NB4 (cell line): ENCODE measurements at regions not wholly inside any gene's neighbourhood (a gene's known extent, or its start where the extent isn't known, plus 50 kb on each side); places are given as distances from the start of the nearest gene placed in this dataset.
"Not testable (repeated sequence)": the region's sequence is repeated elsewhere in the genome, so short reads cannot be mapped to it uniquely, and the experiment has no call there.

ENCODE experiments used
- DNase-seq: peaks from one replicate; pipeline ENCODE4 v3.0.0; 2010; ENCODE audit warnings: low read depth
- H3K4me3 ChIP-seq: one replicate; pipeline ENCODE4 v1.5.1; 2011; ENCODE audit warnings: mild to moderate bottlenecking, low read depth, low read length, moderate library complexity
- MAX ChIP-seq: IDR thresholded peaks from 2 replicates; pipeline ENCODE4 v1.6.1; 2011; ENCODE audit warnings: low read depth, low read length
- MYC ChIP-seq: IDR thresholded peaks from 2 replicates; pipeline ENCODE4 v1.6.1; 2011; ENCODE audit warnings: low read depth, low read length
- POLR2A ChIP-seq: IDR thresholded peaks from 2 replicates; pipeline ENCODE4 v1.6.1; 2011; ENCODE audit warnings: mild to moderate bottlenecking; ENCODE audit not compliant: insufficient read length; ENCODE audit errors: extremely low read depth
- TF ChIP-seq, protein P1 (sequence below): IDR thresholded peaks from one replicate; pipeline ENCODE4 v1.5.1; 2012; ENCODE audit warnings: low read depth, low read length

DNA sequence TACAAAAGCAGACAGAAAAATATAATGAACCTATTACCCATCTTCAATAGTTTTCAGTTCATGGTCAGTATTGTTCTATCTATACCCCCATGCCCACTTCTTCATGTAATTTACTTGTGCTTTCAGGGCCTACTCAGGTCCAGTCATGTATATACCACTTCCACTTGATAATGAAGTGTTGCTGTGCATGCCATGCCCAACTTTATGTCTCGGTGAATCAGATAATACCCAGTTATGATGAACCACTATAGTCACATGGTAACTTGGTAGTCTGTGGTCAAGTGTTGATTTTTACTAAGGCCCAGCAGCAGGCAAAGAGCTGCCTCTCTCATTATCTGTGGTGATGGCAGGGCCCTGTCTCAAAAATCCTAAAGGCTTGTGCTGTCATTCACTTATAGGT is 70.7 kb upstream of the IL33 start:
- TF ChIP-seq MYC (no peak), MAX (no peak), POLR2A (no peak)
- TF ChIP-seq, protein P1, sequence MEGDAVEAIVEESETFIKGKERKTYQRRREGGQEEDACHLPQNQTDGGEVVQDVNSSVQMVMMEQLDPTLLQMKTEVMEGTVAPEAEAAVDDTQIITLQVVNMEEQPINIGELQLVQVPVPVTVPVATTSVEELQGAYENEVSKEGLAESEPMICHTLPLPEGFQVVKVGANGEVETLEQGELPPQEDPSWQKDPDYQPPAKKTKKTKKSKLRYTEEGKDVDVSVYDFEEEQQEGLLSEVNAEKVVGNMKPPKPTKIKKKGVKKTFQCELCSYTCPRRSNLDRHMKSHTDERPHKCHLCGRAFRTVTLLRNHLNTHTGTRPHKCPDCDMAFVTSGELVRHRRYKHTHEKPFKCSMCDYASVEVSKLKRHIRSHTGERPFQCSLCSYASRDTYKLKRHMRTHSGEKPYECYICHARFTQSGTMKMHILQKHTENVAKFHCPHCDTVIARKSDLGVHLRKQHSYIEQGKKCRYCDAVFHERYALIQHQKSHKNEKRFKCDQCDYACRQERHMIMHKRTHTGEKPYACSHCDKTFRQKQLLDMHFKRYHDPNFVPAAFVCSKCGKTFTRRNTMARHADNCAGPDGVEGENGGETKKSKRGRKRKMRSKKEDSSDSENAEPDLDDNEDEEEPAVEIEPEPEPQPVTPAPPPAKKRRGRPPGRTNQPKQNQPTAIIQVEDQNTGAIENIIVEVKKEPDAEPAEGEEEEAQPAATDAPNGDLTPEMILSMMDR = no peak
- H3K4me3 ChIP-seq = no peak overlapping the region
- no peak for DNase-seq

DNA sequence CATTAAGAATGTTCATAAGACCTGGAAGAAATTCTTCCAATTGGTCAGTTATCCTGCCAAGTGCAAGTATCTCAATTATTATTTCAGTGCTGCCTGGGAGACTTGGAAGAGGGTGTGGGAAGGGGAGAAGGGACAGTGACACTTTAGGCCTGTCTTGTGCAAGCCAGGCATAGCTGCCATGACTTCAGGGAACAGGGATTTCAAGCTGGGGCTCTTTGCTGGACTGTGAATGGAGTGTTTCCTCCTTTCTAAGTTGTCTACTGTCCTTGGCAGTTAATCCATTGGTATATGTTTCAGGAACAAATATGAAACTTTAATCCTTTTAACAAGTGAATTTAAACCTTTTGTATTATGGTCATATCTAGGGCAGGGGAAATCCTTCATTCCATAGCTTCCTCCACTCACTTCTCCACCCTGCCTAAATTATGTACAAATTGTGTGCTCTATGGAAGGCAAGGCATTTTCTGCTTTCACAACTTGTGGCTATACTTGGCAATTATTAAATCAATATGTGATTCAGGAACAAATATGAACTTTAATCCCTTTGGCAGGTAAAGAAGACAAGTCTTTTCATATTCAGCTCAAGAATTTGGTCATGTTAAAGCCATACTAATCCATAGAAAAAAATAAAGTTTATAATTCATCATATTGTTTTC is 72.7 kb upstream of the IL33 start:
- TF ChIP-seq, protein P1 = no peak
- TF ChIP-seq MAX = no peak
- no peak overlapping the region for H3K4me3 ChIP-seq
- no peak for DNase-seq

- H3K4me3 ChIP-seq, DNase-seq: not testable (repeated sequence)
These were observed 79.8 kb upstream of the IL33 start for GRCh38 chr9:6135780-6136179.

- no peak overlapping the region for H3K4me3 ChIP-seq
- TF ChIP-seq POLR2A = no peak
- TF ChIP-seq MYC = no peak
- TF ChIP-seq, protein P1 = no peak
- no peak for TF ChIP-seq MAX
- DNase-seq = no peak
These were observed 80.9 kb upstream of the IL33 start for GRCh38 chr9:6134661-6135180.

GRCh38 chr9:6133346-6134063 is 82.1 kb upstream of the IL33 start:
- no peak overlapping the region for H3K4me3 ChIP-seq
- peak; percentile 89 for DNase-seq
- TF ChIP-seq POLR2A = no peak
- TF ChIP-seq, protein P1 = no peak
- TF ChIP-seq MYC = peak; percentile 14; the same call in 1 of the 2 replicates
- TF ChIP-seq MAX = peak; percentile 45

DNA sequence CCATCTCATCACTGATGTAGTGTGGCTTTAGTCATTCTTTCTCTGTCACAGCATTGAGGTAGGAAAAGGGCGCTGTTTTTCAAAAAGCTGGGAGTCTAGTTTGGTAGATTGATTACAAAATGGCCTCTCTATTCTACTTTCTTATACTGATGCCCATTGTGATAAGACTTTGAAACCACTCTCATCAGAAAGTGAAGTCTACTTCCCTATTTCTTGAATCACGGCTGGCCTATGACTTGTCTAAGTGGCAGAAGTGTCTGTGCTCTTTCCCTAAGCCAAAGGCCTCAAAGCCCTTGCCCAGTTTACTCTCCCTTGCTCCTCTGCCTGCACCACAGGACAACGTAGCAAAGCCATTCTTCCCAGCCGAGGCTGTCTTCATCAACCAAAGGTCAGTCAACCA is 83.0 kb upstream of the IL33 start:
- no peak for TF ChIP-seq MYC
- TF ChIP-seq MAX = no peak
- no peak for TF ChIP-seq POLR2A
- TF ChIP-seq, protein P1 = no peak
- H3K4me3 ChIP-seq = no peak overlapping the region
- peak; percentile 55 for DNase-seq
